Stomach (tissue), 8 donors: ENCODE measurements at regions not wholly inside any gene's neighbourhood (a gene's known extent, or its start where the extent isn't known, plus 50 kb on each side); places are given as distances from the start of the nearest gene placed in this dataset.

Source experiments
- DNase-seq, 2 donors: peaks; one replicate each; pipeline versions ENCODE4 v3.0.0 to v3.0.0-alpha.2; 2013 to 2019
- H3K27ac ChIP-seq, 5 donors: fragments of 200-600 bp in 4 of 5; sonication (generic) in 4 of 5; one replicate each; pipeline ENCODE4 v1.5.1; 2013 to 2019; ENCODE audit warnings: mild to moderate bottlenecking in 1 of 5, moderate library complexity in 1 of 5
- H3K27me3 ChIP-seq, 3 donors: fragments of 200-600 bp; sonication (generic); one replicate each; pipeline ENCODE4 v1.5.1; 2017 to 2019; ENCODE audit warnings: mixed run types in 1 of 3
- H3K36me3 ChIP-seq, 4 donors: fragments of 200-600 bp; sonication (generic); 1 replicate in 3 of 4; 2 replicates in 1 of 4; pipeline ENCODE4 v1.5.1; 2016 to 2019
- H3K4me1 ChIP-seq, 4 donors: fragments of 200-600 bp; sonication (generic); one replicate each; pipeline ENCODE4 v1.5.1; 2016 to 2019
- H3K4me3 ChIP-seq, 4 donors: fragments of 200-600 bp; sonication (generic) in 3 of 4; one replicate each; pipeline ENCODE4 v1.5.1; 2016 to 2019; ENCODE audit warnings: mild to moderate bottlenecking in 1 of 4
- H3K9me3 ChIP-seq, 4 donors: fragments of 200-600 bp; sonication (generic); one replicate each; pipeline ENCODE4 v1.5.1; 2016 to 2019
- EP300 ChIP-seq: sonication (generic); formaldehyde crosslinking; IDR thresholded peaks from one replicate; pipeline ENCODE4 v1.6.1; 2017; ENCODE audit warnings: antibody characterized with exemption
- POLR2A ChIP-seq, 4 donors: fragments of 450-650 bp; IDR thresholded peaks; one replicate each; pipeline ENCODE4 v1.6.1; 2016; ENCODE audit warnings: antibody characterized with exemption in 4 of 4, control low read depth in 2 of 4, mild to moderate bottlenecking in 1 of 4, moderate library complexity in 1 of 4
- POLR2AphosphoS5 ChIP-seq, 3 donors: sonication (generic); formaldehyde crosslinking; IDR thresholded peaks; one replicate each; pipeline ENCODE4 v1.6.1; 2016; ENCODE audit warnings: antibody characterized with exemption in 3 of 3
- WGBS, 5 donors: extraction: QIAGEN DNeasy Blood & Tissue Kit in 3 of 5; methylation state at CpG; one replicate each; pipeline versions ENCODE4 v1.1.5 to v1.1.7; 2013 to 2018; 5-methylcytosine and 5-hydroxymethylcytosine counted together
- intact Hi-C: fragments of 100-400 bp; cut with DNase I; formaldehyde crosslinking; loops from one replicate; pipeline ENCODE4 v1.15.1; 2023; ENCODE audit warnings: low total_unique reads
- TF ChIP-seq, protein P1 (sequence below), 7 experiments: fragments of 450-650 bp in 4 of 7; fragments of 200-600 bp in 3 of 7; sonication (generic) in 3 of 7; IDR thresholded peaks; one replicate each; pipeline ENCODE4 v1.5.1; 2016 to 2019; ENCODE audit warnings: antibody characterized with exemption in 7 of 7, control low read depth in 2 of 7, mild to moderate bottlenecking in 1 of 7
- donor health status: healthy with polysubstance abuse.
- donor health status: Bipolar disorder and iron deficiency.
- donor health status: healthy.

- Histone ChIP-seq H3K27me3 (no peaks in the 10 kb centered on the region), H3K27ac (no peak overlapping the region), H3K4me3 (no peak overlapping the region), H3K4me1 (peaks cover 0 to 10% (median 7%) of the 10 kb centered on the region in 4 donors), H3K36me3 (no peaks in the 10 kb centered on the region), H3K9me3 (no peaks in the 10 kb centered on the region)
- intact Hi-C loops, result no loop called here
- WGBS, 5 donors, result 71 to 88% (median 76%) methylated on average over 5 of the region's 5 CpGs
- no peak for DNase-seq
- TF ChIP-seq POLR2A (IDR thresholded peaks at IDR 0.05) (no peak), EP300 (no peak), POLR2AphosphoS5 (IDR thresholded peaks at IDR 0.05) (no peak)
- TF ChIP-seq, protein P1, sequence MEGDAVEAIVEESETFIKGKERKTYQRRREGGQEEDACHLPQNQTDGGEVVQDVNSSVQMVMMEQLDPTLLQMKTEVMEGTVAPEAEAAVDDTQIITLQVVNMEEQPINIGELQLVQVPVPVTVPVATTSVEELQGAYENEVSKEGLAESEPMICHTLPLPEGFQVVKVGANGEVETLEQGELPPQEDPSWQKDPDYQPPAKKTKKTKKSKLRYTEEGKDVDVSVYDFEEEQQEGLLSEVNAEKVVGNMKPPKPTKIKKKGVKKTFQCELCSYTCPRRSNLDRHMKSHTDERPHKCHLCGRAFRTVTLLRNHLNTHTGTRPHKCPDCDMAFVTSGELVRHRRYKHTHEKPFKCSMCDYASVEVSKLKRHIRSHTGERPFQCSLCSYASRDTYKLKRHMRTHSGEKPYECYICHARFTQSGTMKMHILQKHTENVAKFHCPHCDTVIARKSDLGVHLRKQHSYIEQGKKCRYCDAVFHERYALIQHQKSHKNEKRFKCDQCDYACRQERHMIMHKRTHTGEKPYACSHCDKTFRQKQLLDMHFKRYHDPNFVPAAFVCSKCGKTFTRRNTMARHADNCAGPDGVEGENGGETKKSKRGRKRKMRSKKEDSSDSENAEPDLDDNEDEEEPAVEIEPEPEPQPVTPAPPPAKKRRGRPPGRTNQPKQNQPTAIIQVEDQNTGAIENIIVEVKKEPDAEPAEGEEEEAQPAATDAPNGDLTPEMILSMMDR (IDR thresholded peaks at IDR 0.05), result no peak
Measured at GRCh38 chr15:95492388-95493070, 838.0 kb upstream of the NR2F2 start.

DNA sequence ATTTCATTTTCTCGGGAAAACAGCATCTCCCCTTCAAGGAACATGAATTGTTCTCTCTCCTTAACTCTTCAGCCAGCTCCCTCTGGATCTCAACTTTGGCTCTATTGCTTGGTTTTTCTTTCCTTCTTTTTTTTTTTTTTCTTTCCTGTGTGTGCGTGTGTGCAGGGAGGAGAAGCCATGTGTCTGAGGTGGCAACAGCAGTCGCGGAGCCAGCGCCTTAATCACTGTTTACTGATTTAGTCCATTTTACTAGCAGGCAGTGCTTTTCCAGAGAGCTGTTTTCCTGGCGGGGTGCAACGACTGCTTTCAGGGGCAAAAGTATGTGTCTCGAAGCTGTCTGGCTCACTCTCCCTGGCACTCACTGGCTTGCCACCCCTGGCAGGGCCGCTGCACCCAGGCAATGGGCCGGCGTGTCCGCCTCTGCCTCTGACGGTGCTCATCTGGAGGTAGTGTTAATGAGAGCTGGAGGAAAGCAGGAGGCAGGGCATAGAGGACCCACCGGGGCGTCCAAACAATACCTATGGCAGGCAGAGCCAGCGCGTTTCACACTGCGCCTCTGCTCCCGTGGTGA lies 835.4 kb upstream of the NR2F2 start:
- intact Hi-C loops, result no loop called here
- DNase-seq, result peak; percentile 35 to 51
- peak overlapping the region in 2 of 5 donors; percentile 21 to 28 for H3K27ac ChIP-seq
- peaks cover 0 to 10% (median 7%) of the 10 kb centered on the region in 4 donors for H3K4me1 ChIP-seq
- no peaks in the 10 kb centered on the region for H3K36me3 ChIP-seq
- WGBS, 5 donors, result 23 to 43% (median 33%) methylated on average over 19 of the region's 19 CpGs
- H3K4me3 ChIP-seq, result peak overlapping the region; percentile 13 to 31 (median 20)
- no peak for TF ChIP-seq EP300
- no peak for TF ChIP-seq POLR2A (IDR thresholded peaks at IDR 0.05)
- TF ChIP-seq POLR2AphosphoS5 (IDR thresholded peaks at IDR 0.05), result no peak
- TF ChIP-seq, protein P1 (IDR thresholded peaks at IDR 0.05), result no peak
- no peaks in the 10 kb centered on the region for H3K27me3 ChIP-seq
- H3K9me3 ChIP-seq, result no peaks in the 10 kb centered on the region

DNA sequence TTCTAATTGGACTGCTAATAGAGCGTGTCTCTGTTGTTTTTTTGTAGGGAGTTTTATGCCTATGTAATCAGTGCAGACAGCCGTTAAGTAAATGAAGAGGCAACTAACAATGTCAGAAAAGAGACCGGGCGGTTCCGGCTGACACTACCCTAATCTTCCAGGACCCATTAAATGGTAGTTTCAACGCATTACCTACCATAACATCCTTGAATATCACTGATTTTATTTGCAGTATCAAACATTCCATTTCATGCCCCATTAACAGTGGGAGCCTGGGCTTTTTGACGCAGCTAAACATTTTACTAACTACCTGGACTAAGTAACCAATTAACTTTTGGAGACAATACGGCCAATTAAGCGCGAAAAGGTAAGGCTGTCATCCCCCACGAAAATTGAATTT lies 832.9 kb upstream of the NR2F2 start:
- no peak overlapping the region for H3K27ac ChIP-seq
- no peaks in the 10 kb centered on the region for H3K27me3 ChIP-seq
- H3K36me3 ChIP-seq, result no peaks in the 10 kb centered on the region
- DNase-seq, result no peak
- intact Hi-C loops, result no loop called here
- no peak overlapping the region for H3K4me3 ChIP-seq
- WGBS, 5 donors, result 90 to 94% (median 93%) methylated on average over 11 of the region's 11 CpGs
- TF ChIP-seq, protein P1 (IDR thresholded peaks at IDR 0.05), result no peak
- no peak for TF ChIP-seq POLR2AphosphoS5 (IDR thresholded peaks at IDR 0.05)
- TF ChIP-seq POLR2A (IDR thresholded peaks at IDR 0.05), result no peak
- TF ChIP-seq EP300, result no peak
- H3K4me1 ChIP-seq, result peaks cover 0 to 10% (median 7%) of the 10 kb centered on the region in 4 donors
- no peaks in the 10 kb centered on the region for H3K9me3 ChIP-seq

GRCh38 chr15:95498961-95499360 lies 831.5 kb upstream of the NR2F2 start:
- TF ChIP-seq EP300 (no peak), POLR2A (IDR thresholded peaks at IDR 0.05) (no peak), POLR2AphosphoS5 (IDR thresholded peaks at IDR 0.05) (no peak)
- TF ChIP-seq, protein P1 (IDR thresholded peaks at IDR 0.05), result no peak
- intact Hi-C loops, result no loop called here
- Histone ChIP-seq H3K27me3 (no peaks in the 10 kb centered on the region), H3K4me1 (peaks cover 0 to 9% (median 7%) of the 10 kb centered on the region in 4 donors), H3K27ac (no peak overlapping the region), H3K9me3 (no peaks in the 10 kb centered on the region), H3K36me3 (no peaks in the 10 kb centered on the region), H3K4me3 (no peak overlapping the region)
- no peak for DNase-seq
